ENCODE measurements at regions not wholly inside any gene's neighbourhood (a gene's known extent, or its start where the extent isn't known, plus 50 kb on each side); places are given as distances from the start of the nearest gene placed in this dataset.
"Not testable (repeated sequence)": the region's sequence is repeated elsewhere in the genome, so short reads cannot be mapped to it uniquely, and the experiment has no call there.

DNA sequence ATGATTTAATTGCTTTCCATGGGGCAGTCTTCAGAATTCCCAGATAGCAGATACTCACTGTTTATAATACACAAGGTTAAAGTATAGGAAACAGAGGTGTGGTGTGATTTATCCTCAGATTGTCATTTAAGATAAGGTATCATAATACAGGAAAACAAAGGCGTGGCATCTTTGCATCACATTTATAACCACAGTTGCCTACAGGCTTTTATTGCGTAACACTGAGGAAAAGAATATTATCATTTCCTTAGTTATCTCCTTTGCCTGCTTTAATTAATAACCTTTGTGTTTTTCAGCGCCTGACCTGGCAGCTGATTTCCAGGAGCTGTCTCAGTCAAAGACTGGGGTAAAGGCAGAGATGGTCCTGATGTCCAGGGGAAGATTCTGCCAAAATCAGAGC lies 68.8 kb downstream of the SSX7 start:
- H3K4me1 ChIP-seq = no peaks in the 10 kb centered on the region
- H3K27me3 ChIP-seq = no peaks in the 10 kb centered on the region
- H3K36me3 ChIP-seq = no peaks in the 10 kb centered on the region
- no peak for DNase-seq
- H3K4me3 ChIP-seq = no peak overlapping the region
- intact Hi-C loops (cut with DNase I) = no loop called here
- TF ChIP-seq, protein P1, sequence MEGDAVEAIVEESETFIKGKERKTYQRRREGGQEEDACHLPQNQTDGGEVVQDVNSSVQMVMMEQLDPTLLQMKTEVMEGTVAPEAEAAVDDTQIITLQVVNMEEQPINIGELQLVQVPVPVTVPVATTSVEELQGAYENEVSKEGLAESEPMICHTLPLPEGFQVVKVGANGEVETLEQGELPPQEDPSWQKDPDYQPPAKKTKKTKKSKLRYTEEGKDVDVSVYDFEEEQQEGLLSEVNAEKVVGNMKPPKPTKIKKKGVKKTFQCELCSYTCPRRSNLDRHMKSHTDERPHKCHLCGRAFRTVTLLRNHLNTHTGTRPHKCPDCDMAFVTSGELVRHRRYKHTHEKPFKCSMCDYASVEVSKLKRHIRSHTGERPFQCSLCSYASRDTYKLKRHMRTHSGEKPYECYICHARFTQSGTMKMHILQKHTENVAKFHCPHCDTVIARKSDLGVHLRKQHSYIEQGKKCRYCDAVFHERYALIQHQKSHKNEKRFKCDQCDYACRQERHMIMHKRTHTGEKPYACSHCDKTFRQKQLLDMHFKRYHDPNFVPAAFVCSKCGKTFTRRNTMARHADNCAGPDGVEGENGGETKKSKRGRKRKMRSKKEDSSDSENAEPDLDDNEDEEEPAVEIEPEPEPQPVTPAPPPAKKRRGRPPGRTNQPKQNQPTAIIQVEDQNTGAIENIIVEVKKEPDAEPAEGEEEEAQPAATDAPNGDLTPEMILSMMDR (IDR thresholded peaks at IDR 0.05) = no peak
- no peak for TF ChIP-seq POLR2A (IDR thresholded peaks at IDR 0.05)
- no peaks in the 10 kb centered on the region for H3K9me3 ChIP-seq
- WGBS, 2 donors = 28 to 51% methylated on average over 2 to 3 of the region's 3 CpGs
- no peak overlapping the region for H3K27ac ChIP-seq

DNA sequence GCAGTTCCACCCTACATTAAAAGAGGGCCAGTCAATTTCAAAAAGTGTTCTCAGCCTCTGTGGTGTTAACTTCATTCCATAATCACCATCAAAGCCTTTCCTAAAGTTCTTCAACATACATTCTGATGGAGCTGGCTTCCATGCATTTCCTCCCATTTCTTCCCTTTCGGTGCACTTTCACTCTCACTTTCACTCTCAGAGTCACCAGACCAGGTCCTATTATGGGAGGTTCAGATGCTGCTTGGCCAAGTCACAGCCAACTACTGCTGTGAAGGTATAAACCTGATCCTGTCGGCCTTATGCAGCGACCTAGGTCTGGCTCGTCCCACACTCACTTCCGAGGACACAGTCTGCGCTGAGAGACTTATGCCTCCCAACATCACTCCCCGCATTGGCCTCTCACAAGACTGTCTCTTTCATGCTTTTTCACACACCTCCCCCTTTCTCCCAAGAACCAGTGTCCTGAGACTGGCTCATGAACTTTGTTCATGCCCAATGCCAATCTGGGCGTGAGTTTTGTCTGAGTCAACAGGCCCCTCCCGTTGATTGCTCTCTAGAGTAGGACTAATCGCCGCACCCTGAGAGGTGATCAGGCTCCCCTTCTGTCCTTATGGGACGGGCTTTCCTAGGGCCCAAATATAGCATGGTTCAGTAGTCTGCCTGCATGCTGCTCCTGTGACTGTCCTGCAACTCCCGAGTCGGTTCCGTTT lies 60.8 kb upstream of the XAGE1B start:
- Histone ChIP-seq H3K36me3 (no peaks in the 10 kb centered on the region), H3K27ac (peak overlapping the region; percentile 49 to 81 (median 68)), H3K27me3 (no peaks in the 10 kb centered on the region), H3K9me3 (no peaks in the 10 kb centered on the region), H3K4me1 (peaks cover 0 to 27% (median 0%) of the 10 kb centered on the region in 3 donors), H3K4me3 (no peak overlapping the region)
- no peak for TF ChIP-seq POLR2A (IDR thresholded peaks at IDR 0.05)
- TF ChIP-seq, protein P1 (IDR thresholded peaks at IDR 0.05) = no peak
- DNase-seq = no peak
- intact Hi-C loops (cut with DNase I) = no loop called here
- 82 to 83% methylated on average over 8 to 10 of the region's 15 CpGs for WGBS, 2 donors

DNA sequence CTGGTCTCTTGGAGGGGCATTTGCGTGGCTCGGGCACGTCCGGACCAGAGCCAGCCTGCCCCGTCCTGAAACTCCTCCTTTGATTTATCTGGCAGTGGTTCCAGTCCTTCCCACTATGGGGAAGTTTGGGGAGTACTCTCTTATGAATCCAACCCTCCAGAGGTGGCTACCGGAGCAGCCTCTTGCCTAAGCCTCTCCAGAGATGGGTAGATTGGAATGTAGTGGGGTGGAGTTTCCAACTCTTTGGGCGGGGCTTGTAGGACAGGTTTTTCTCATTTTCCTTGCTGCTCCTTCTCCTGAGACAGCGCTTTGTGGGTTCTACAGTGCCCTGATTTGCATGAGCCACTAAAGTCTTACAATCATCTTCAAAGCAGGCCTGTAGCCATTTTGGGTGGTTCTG lies 60.1 kb upstream of the XAGE1B start:
- no peak for DNase-seq
- Histone ChIP-seq H3K4me3 (peak overlapping the region in 1 of 4 donors; percentile 8), H3K36me3 (no peaks in the 10 kb centered on the region), H3K9me3 (no peaks in the 10 kb centered on the region), H3K4me1 (peaks cover 0 to 27% (median 0%) of the 10 kb centered on the region in 3 donors), H3K27me3 (no peaks in the 10 kb centered on the region), H3K27ac (peak overlapping the region; percentile 49 to 81 (median 68))
- intact Hi-C loops (cut with DNase I) = no loop called here
- no peak for TF ChIP-seq POLR2A (IDR thresholded peaks at IDR 0.05)
- TF ChIP-seq, protein P1 (IDR thresholded peaks at IDR 0.05) = no peak
- 55 to 100% methylated on average over 1 to 8 of the region's 8 CpGs for WGBS, 2 donors

DNA sequence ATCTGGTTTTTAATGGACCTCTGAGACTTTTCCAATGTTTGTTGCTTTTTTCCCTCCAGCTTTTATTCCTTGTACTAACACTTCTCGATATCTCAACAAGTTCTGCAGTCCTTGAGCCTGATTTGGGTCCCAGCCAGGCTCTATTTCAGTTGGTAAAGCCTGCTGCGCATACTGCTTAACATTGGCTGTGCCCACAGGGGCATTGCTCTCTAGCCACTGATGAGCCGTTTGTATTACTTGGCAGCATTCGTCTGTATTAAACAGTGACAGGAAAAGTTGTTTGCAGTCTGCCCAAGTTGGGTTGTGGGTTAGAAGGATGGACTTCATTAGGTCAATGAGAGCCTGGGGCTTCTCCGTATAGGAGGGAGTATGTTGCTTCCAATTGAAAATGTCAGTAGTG lies 59.6 kb upstream of the XAGE1B start:
- no peak for DNase-seq
- intact Hi-C loops (cut with DNase I) = no loop called here
- TF ChIP-seq, protein P1 (IDR thresholded peaks at IDR 0.05) = no peak
- no peak for TF ChIP-seq POLR2A (IDR thresholded peaks at IDR 0.05)
- Histone ChIP-seq H3K36me3 (no peaks in the 10 kb centered on the region), H3K27me3 (no peaks in the 10 kb centered on the region), H3K27ac (peak overlapping the region; percentile 39 to 81 (median 46)), H3K4me3 (peak overlapping the region in 1 of 4 donors; percentile 8), H3K9me3 (no peaks in the 10 kb centered on the region), H3K4me1 (peaks cover 0 to 27% (median 0%) of the 10 kb centered on the region in 3 donors)
- 35 to 43% methylated on average over 5 of the region's 5 CpGs for WGBS, 2 donors

DNA sequence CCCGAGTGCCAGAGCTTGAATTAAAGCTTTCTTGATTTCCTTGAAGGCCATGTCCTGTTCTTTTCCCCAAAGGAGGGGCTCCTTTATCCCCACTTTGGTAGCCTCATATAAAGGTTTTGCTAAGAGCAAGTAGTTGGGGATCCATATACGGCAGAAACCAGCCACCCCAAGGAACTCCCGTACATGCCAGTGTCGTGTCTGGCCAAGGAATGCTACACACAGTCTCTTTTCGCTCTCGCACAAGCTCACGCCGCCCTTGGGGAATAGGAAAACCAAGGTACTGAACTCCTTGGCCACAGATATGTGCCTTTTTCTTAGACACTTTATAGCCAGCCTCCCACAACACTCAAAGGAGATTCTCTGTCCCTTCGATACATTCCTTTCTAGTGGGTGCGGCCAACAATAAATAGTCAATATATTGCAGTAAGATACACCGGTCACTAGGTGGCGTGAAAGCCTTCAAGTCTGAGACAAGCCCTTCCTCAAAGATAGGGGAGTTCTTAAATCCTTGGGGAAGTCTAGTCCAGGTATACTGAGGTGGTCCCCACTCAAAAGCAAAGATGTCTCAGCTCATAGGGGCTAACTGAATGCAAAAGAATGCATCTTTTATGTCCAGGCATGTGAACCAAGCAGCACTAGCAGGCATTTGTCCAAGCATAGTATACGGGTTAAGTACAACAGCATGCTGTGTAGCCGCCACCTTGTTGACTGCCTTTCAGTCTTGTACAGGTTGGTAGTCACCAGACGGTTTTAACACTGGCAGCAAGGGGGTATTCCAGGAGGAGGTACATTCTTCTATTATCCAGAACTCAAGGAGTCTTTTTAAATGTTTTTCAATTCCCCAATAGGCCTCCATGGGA lies 57.8 kb upstream of the XAGE1B start:
- no peaks in the 10 kb centered on the region for H3K36me3 ChIP-seq
- TF ChIP-seq, protein P1 (IDR thresholded peaks at IDR 0.05) = peak; percentile 48 to 62 (median 50)
- TF ChIP-seq POLR2A (IDR thresholded peaks at IDR 0.05) = no peak
- no peaks in the 10 kb centered on the region for H3K9me3 ChIP-seq
- no peak overlapping the region for H3K27ac ChIP-seq
- H3K4me3 ChIP-seq = peak overlapping the region in 2 of 4 donors; percentile 13 to 38
- H3K4me1 ChIP-seq = peaks cover 0 to 27% (median 0%) of the 10 kb centered on the region in 3 donors
- intact Hi-C loops (cut with DNase I) = no loop called here
- DNase-seq = no peak
- 34 to 36% methylated on average over 5 to 15 of the region's 15 CpGs for WGBS, 2 donors
- no peaks in the 10 kb centered on the region for H3K27me3 ChIP-seq

DNA sequence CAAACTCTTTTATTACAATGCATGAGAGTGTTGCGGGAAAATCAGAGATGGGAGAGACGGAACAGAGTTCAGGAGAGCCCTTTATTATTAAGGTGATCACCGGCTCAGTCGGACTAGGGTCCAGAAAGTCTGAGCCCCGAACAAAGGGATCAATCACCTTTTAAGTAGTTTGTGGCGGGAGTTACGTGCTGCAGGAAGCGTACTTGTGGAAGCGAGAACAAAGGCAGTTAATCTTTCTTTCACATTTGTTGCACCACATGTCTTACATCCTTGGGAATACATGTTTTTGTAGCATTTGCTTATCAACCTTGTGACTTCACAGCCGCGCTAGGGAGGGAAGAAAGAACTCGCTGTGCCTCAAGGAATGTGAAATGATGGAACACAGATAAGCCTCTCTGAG lies 51.3 kb upstream of the XAGE1B start:
- DNase-seq; H3K36me3 ChIP-seq; H3K4me1 ChIP-seq; intact Hi-C loops (cut with DNase I); H3K27me3 ChIP-seq; H3K9me3 ChIP-seq; H3K27ac ChIP-seq; H3K4me3 ChIP-seq: not testable (repeated sequence)
- WGBS, 2 donors = 41 to 61% methylated on average over 6 to 11 of the region's 12 CpGs
